GM23338 (cell line): ENCODE measurements at regions not wholly inside any gene's neighbourhood (a gene's known extent, or its start where the extent isn't known, plus 50 kb on each side); places are given as distances from the start of the nearest gene placed in this dataset.
A peak's percentile ranks its signal among the peaks of the same experiment; 100 is the strongest.

ENCODE experiments used
- ATAC-seq: fragments of 200-7000 bp; cut with Tn5 transposase; 3 replicates; pipeline ENCODE4 v1.9.1; 2020
- DNase-seq: peaks from one replicate; pipeline ENCODE4 v3.0.0-alpha.2; 2015; ENCODE audit warnings: low spot score
- H2AFZ ChIP-seq: fragments of 200-600 bp; sonication (generic); 2 replicates; pipeline ENCODE4 v1.8.0; 2016; ENCODE audit warnings: antibody characterized with exemption, mild to moderate bottlenecking, moderate library complexity
- H3F3A ChIP-seq: fragments of 200-600 bp; sonication (generic); replicated peaks from 2 replicates; pipeline ENCODE4 v1.8.0; 2017; ENCODE audit warnings: antibody characterized with exemption, mixed run types, low read depth
- H3K27ac ChIP-seq: fragments of 200-600 bp; sonication (generic); 2 replicates; pipeline ENCODE4 v1.6.1; 2016; ENCODE audit warnings: low read depth
- H3K27me3 ChIP-seq: fragments of 200-600 bp; sonication (generic); 2 replicates; pipeline ENCODE4 v1.8.0; 2016; ENCODE audit warnings: mild to moderate bottlenecking, mixed run types, moderate library complexity; ENCODE audit not compliant: insufficient read depth
- H3K36me3 ChIP-seq: fragments of 200-600 bp; sonication (generic); 2 replicates; pipeline ENCODE4 v1.8.0; 2016; ENCODE audit warnings: mild to moderate bottlenecking; ENCODE audit not compliant: insufficient read depth
- H3K4me1 ChIP-seq: fragments of 200-600 bp; sonication (generic); 2 replicates; pipeline ENCODE4 v1.8.0; 2016; ENCODE audit warnings: mild to moderate bottlenecking, moderate library complexity; ENCODE audit not compliant: insufficient read depth
- H3K4me2 ChIP-seq: fragments of 200-600 bp; sonication (generic); 2 replicates; pipeline ENCODE4 v1.7.1; 2017; ENCODE audit warnings: mixed run types
- H3K4me3 ChIP-seq: fragments of 200-600 bp; sonication (generic); 2 replicates; pipeline ENCODE4 v1.6.1; 2016; ENCODE audit warnings: mixed run types
- H3K79me2 ChIP-seq: fragments of 200-600 bp; sonication (generic); replicated peaks from 2 replicates; pipeline ENCODE4 v1.8.0; 2017; ENCODE audit warnings: mild to moderate bottlenecking; ENCODE audit not compliant: insufficient read depth
- H3K9me2 ChIP-seq: fragments of 200-600 bp; sonication (generic); 2 replicates; pipeline ENCODE4 v1.8.0; 2017; ENCODE audit not compliant: insufficient read depth
- H4K20me1 ChIP-seq: fragments of 200-600 bp; sonication (generic); replicated peaks from 2 replicates; pipeline ENCODE4 v1.8.0; 2017; ENCODE audit warnings: mild to moderate bottlenecking; ENCODE audit not compliant: insufficient read depth
- H3K27ac Mint-ChIP-seq: 2 replicates; pipeline ENCODE4 v1.8.0; 2020; ENCODE audit warnings: inconsistent platforms, mild to moderate bottlenecking, moderate library complexity, mixed read lengths
- H3K27me3 Mint-ChIP-seq: 3 replicates; pipeline ENCODE4 v1.8.0; 2022; ENCODE audit warnings: low read depth, mild to moderate bottlenecking, moderate library complexity, mixed read lengths, inconsistent platforms; ENCODE audit not compliant: insufficient read depth, poor library complexity
- H3K36me3 Mint-ChIP-seq: 3 replicates; pipeline ENCODE4 v1.8.0; 2021; ENCODE audit warnings: low read depth, mild to moderate bottlenecking, inconsistent platforms, moderate library complexity, mixed read lengths
- H3K4me1 Mint-ChIP-seq: 3 replicates; pipeline ENCODE4 v1.8.0; 2020; ENCODE audit warnings: mild to moderate bottlenecking, inconsistent platforms, mixed read lengths
- H3K4me3 Mint-ChIP-seq: 3 replicates; pipeline ENCODE4 v1.8.0; 2021; ENCODE audit warnings: moderate library complexity, mild to moderate bottlenecking, inconsistent platforms, mixed read lengths
- H3K9me3 Mint-ChIP-seq: 3 replicates; pipeline ENCODE4 v1.8.0; 2020; ENCODE audit warnings: moderate library complexity, mild to moderate bottlenecking, inconsistent platforms, mixed read lengths
- ETS1 ChIP-seq: IDR thresholded peaks from 2 replicates; pipeline ENCODE4 v1.6.1; 2016; ENCODE audit warnings: antibody characterized with exemption
- EZH2 ChIP-seq: fragments of 200-600 bp; sonication (generic); IDR thresholded peaks from one replicate; pipeline ENCODE4 v1.8.0; 2017; ENCODE audit warnings: antibody characterized with exemption, mild to moderate bottlenecking, low read depth; ENCODE audit not compliant: unreplicated experiment
- JUNB ChIP-seq: IDR thresholded peaks from one replicate; pipeline ENCODE4 v1.6.1; 2016; ENCODE audit warnings: antibody characterized with exemption; ENCODE audit not compliant: unreplicated experiment
- NANOG ChIP-seq: IDR thresholded peaks from 2 replicates; pipeline ENCODE4 v1.6.1; 2016; ENCODE audit warnings: antibody characterized with exemption, borderline replicate concordance
- POLR2AphosphoS5 ChIP-seq: IDR thresholded peaks from 2 replicates; pipeline ENCODE4 v1.6.1; 2016; ENCODE audit warnings: antibody characterized with exemption, low read depth
- REST ChIP-seq: IDR thresholded peaks from one replicate; pipeline ENCODE4 v1.6.1; 2018; ENCODE audit warnings: antibody characterized with exemption; ENCODE audit not compliant: unreplicated experiment
- STAT1 ChIP-seq: IDR thresholded peaks from one replicate; pipeline ENCODE4 v1.6.1; 2016; ENCODE audit warnings: antibody characterized with exemption; ENCODE audit not compliant: unreplicated experiment
- ZNF114 ChIP-seq: fragments of 250-450 bp; sonication (Bioruptor Pico); IDR thresholded peaks from 2 replicates; pipeline ENCODE4 v1.5.0; 2020; ENCODE audit warnings: mild to moderate bottlenecking, moderate library complexity
- ZNF331 ChIP-seq: fragments of 250-450 bp; sonication (Bioruptor Pico); IDR thresholded peaks from 2 replicates; pipeline ENCODE4 v1.5.0; 2020; ENCODE audit warnings: low read depth, mild to moderate bottlenecking, moderate library complexity

- no peak for TF ChIP-seq ETS1
- no peak for TF ChIP-seq EZH2
Observed at GRCh38 chr5:125197321-125197720, 450.9 kb upstream of the ZNF608 start (continued).

- no peaks in the 10 kb centered on the region for H3K79me2 ChIP-seq
- no peaks in the 10 kb centered on the region for H3F3A ChIP-seq
- H3K36me3 ChIP-seq, result no peaks in the 10 kb centered on the region
- H3K4me3 Mint-ChIP-seq, result no peak overlapping the region
- TF ChIP-seq JUNB (no peak), NANOG (no peak), ZNF114 (CRISPR knock-in tag) (no peak), POLR2AphosphoS5 (no peak)
- peak overlapping the region; percentile 64 for H3K4me2 ChIP-seq
- no peak for ATAC-seq
- peak overlapping the region; percentile 26; the same call in 1 of the 2 replicates for H3K27ac Mint-ChIP-seq
- H3K4me1 ChIP-seq, result peaks cover 52% of the 10 kb centered on the region
- peak overlapping the region; percentile 86; the same call in 1 of the 2 replicates for H2AFZ ChIP-seq
- no peaks in the 10 kb centered on the region for H3K9me3 Mint-ChIP-seq
- no peaks in the 10 kb centered on the region for H3K36me3 Mint-ChIP-seq
- H3K27me3 ChIP-seq, result no peaks in the 10 kb centered on the region
- peaks cover 72% of the 10 kb centered on the region for H3K4me1 Mint-ChIP-seq
- no peak for DNase-seq
- peaks cover 7% of the 10 kb centered on the region for H3K27me3 Mint-ChIP-seq
- H3K4me3 ChIP-seq, result no peak overlapping the region
- no peaks in the 10 kb centered on the region for H3K9me2 ChIP-seq
- H4K20me1 ChIP-seq, result no peaks in the 10 kb centered on the region
- H3K27ac ChIP-seq, result peak overlapping the region; percentile 46; the same call in 1 of the 2 replicates
Observed at GRCh38 chr5:125198270-125198974, 452.0 kb upstream of the ZNF608 start.

GRCh38 chr5:125199373-125199772 is 452.9 kb upstream of the ZNF608 start:
- H3K27me3 ChIP-seq, result no peaks in the 10 kb centered on the region
- Mint-ChIP-seq H3K27me3 (peaks cover 7% of the 10 kb centered on the region), H3K36me3 (peaks cover 7% of the 10 kb centered on the region), H3K4me1 (peaks cover 75% of the 10 kb centered on the region), H3K4me3 (no peak overlapping the region), H3K9me3 (no peaks in the 10 kb centered on the region), H3K27ac (no peak overlapping the region)
- DNase-seq (no peak), ATAC-seq (no peak)
- H3K9me2 ChIP-seq, result 0 out of 2 replicates have a peak, but pooled peaks cover 5% of the 10 kb centered on the region
- H3F3A ChIP-seq, result no peaks in the 10 kb centered on the region
- no peaks in the 10 kb centered on the region; the same call in 1 of the 2 replicates for H3K36me3 ChIP-seq
- peaks cover 52% of the 10 kb centered on the region for H3K4me1 ChIP-seq
- H3K27ac ChIP-seq, result no peak overlapping the region
- H4K20me1 ChIP-seq, result no peaks in the 10 kb centered on the region
- H3K79me2 ChIP-seq, result no peaks in the 10 kb centered on the region
- H3K4me2 ChIP-seq, result peak overlapping the region; percentile 64
- no peak overlapping the region for H2AFZ ChIP-seq
- H3K4me3 ChIP-seq, result no peak overlapping the region
- no peak for TF ChIP-seq ZNF331 (CRISPR knock-in tag)
- no peak for TF ChIP-seq JUNB
- no peak for TF ChIP-seq POLR2AphosphoS5
- TF ChIP-seq ETS1, result no peak
- TF ChIP-seq EZH2, result no peak
- TF ChIP-seq ZNF114 (CRISPR knock-in tag), result no peak
- TF ChIP-seq REST, result no peak
- no peak for TF ChIP-seq STAT1
